ENCODE measurements at regions not wholly inside any gene's neighbourhood (a gene's known extent, or its start where the extent isn't known, plus 50 kb on each side); places are given as distances from the start of the nearest gene placed in this dataset.

- no peak overlapping the region for H3K9ac ChIP-seq (ENCODE audit: insufficient read depth in 1 of 2, low read length in 2 of 2)
- no peaks in the 10 kb centered on the region for H3K36me3 ChIP-seq (ENCODE audit: control insufficient read depth in 4 of 4, insufficient read depth in 4 of 4, low read length in 4 of 4)
- no peak overlapping the region for H3K4me3 ChIP-seq
- H3K27me3 ChIP-seq (ENCODE audit: control insufficient read depth in 3 of 3, insufficient read depth in 3 of 3, low read length in 2 of 3), result no peaks in the 10 kb centered on the region
- no peak for ATAC-seq (ENCODE audit: insufficient read depth, low FRiP score)
- no peak for TF ChIP-seq CTCF (IDR thresholded peaks at IDR 0.05; ENCODE audit: control extremely low read depth, extremely low read depth)
- 74 to 86% methylated on average over 6 of the region's 6 CpGs for WGBS, 2 donors
- no peak overlapping the region for H3K27ac ChIP-seq (ENCODE audit: low read depth in 1 of 2, low read length in 1 of 2)
- H3K4me1 ChIP-seq (ENCODE audit: control insufficient read depth in 5 of 5, insufficient read depth in 5 of 5, low read length in 5 of 5), result no peaks in the 10 kb centered on the region
- no peaks in the 10 kb centered on the region for H3K9me3 ChIP-seq (ENCODE audit: control insufficient read depth in 4 of 4, insufficient read depth in 3 of 4, low read length in 3 of 4)
- no peak for DNase-seq
These were observed 558.4 kb downstream of the METTL15 start for GRCh38 chr11:28666632-28667031.

- Histone ChIP-seq H3K9me3 (ENCODE audit: control insufficient read depth in 4 of 4, insufficient read depth in 3 of 4, low read length in 3 of 4) (no peaks in the 10 kb centered on the region), H3K4me3 (no peak overlapping the region), H3K27ac (ENCODE audit: low read depth in 1 of 2, low read length in 1 of 2) (no peak overlapping the region), H3K4me1 (ENCODE audit: control insufficient read depth in 5 of 5, insufficient read depth in 5 of 5, low read length in 5 of 5) (no peaks in the 10 kb centered on the region), H3K27me3 (ENCODE audit: control insufficient read depth in 3 of 3, insufficient read depth in 3 of 3, low read length in 2 of 3) (no peaks in the 10 kb centered on the region), H3K36me3 (ENCODE audit: control insufficient read depth in 4 of 4, insufficient read depth in 4 of 4, low read length in 4 of 4) (no peaks in the 10 kb centered on the region), H3K9ac (ENCODE audit: insufficient read depth in 1 of 2, low read length in 2 of 2) (no peak overlapping the region)
- TF ChIP-seq CTCF (IDR thresholded peaks at IDR 0.05; ENCODE audit: control extremely low read depth, extremely low read depth), result no peak
- ATAC-seq (ENCODE audit: insufficient read depth, low FRiP score) (no peak), DNase-seq (no peak)
- 91 to 92% methylated on average over 1 of the region's 1 CpG for WGBS, 2 donors
These were observed 551.6 kb downstream of the METTL15 start for GRCh38 chr11:28659716-28660348.

- no peaks in the 10 kb centered on the region for H3K36me3 ChIP-seq (ENCODE audit: control insufficient read depth in 4 of 4, insufficient read depth in 4 of 4, low read length in 4 of 4)
- WGBS, 2 donors, result 46 to 56% methylated on average over 5 of the region's 5 CpGs
- no peak for TF ChIP-seq CTCF (IDR thresholded peaks at IDR 0.05; ENCODE audit: control extremely low read depth, extremely low read depth)
These were observed 549.3 kb downstream of the METTL15 start for GRCh38 chr11:28657378-28658030.

More at GRCh38 chr11:28657378-28658030, 549.3 kb downstream of the METTL15 start:
- no peaks in the 10 kb centered on the region for H3K27me3 ChIP-seq (ENCODE audit: control insufficient read depth in 3 of 3, insufficient read depth in 3 of 3, low read length in 2 of 3)
- DNase-seq (no peak), ATAC-seq (ENCODE audit: insufficient read depth, low FRiP score) (no peak)
- H3K27ac ChIP-seq (ENCODE audit: low read depth in 1 of 2, low read length in 1 of 2), result no peak overlapping the region
- no peaks in the 10 kb centered on the region for H3K4me1 ChIP-seq (ENCODE audit: control insufficient read depth in 5 of 5, insufficient read depth in 5 of 5, low read length in 5 of 5)
- H3K9me3 ChIP-seq (ENCODE audit: control insufficient read depth in 4 of 4, insufficient read depth in 3 of 4, low read length in 3 of 4), result no peaks in the 10 kb centered on the region
- no peak overlapping the region for H3K4me3 ChIP-seq
- no peak overlapping the region for H3K9ac ChIP-seq (ENCODE audit: insufficient read depth in 1 of 2, low read length in 2 of 2)

All from lung (tissue), 11 donors.